GM03348 (cell line): ENCODE measurements at regions not wholly inside any gene's neighbourhood (a gene's known extent, or its start where the extent isn't known, plus 50 kb on each side); places are given as distances from the start of the nearest gene placed in this dataset.
"Not testable (repeated sequence)": the region's sequence is repeated elsewhere in the genome, so short reads cannot be mapped to it uniquely, and the experiment has no call there.

Experiments
- DNase-seq: peaks from one replicate; pipeline ENCODE4 v3.0.0; 2012; ENCODE audit warnings: low spot score

- no peak for DNase-seq
These were observed 326.8 kb downstream of the TBL1XR1 start for GRCh38 chr3:176870451-176870850.

DNA sequence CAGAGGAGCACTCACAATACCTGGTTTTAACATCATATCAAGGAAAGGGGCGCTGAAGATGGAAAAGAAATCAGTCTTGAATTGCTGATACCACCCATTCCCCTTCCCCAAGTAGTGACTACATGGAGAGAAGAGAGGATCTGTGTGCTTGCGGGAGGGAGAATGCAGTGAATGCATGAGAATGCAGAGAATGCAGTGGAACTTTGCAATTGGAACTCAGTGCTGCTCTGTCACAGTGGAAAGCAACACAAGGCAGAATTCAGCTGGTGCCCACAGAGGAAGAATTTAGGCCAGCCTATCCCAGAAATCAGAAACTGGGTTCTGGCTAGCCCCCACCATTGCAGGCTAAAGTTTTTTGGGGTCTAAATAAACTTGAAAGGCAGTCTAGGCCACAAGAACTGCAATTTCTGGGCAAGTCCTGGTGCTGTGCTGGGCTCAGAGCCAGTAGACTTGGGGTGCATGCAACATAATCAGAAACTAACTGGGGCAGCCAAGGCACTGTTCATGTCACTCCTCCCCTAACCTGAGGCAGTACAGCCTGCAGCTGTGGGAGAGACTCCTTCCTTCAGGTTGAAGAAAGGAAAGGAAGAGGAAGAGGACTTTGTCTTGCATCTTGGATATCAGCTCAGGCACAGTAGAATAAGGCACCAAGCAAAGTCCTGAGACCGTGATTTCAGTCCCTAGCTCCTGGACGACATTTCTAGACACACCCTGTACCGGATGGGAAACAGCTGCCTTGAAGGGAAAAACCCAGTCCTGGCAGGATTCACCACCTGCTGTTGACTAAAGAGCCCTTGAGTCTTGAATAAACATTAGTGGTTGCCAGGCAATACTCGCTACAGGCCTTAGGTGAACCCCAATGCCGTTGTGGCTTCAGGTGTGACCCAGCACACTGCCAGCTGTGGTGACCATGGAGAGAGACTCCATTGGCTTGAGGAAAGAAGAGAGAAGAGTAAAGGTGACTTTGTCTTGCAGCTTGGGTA, 329.3 kb downstream of the TBL1XR1 start:
- DNase-seq: no peak

DNA sequence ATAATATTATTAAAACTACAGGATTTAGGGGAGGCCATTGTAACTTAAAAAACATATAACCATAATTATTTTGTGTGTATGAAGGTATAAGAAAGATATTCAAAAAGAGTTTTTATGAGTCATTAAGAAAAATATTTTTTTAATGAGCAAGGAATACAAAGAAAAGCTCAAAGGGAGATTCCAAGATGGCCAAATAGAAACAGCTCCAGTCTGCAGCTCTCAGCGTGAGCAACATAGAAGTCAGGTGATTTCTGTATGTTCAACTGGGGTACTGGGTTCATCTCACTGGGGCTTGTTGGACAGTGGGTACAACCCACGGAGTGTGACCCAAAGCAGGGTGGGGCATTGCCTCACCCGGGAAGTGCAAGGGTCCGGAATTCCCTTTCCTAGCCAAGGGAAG, 336.1 kb downstream of the TBL1XR1 start:
- DNase-seq: no peak

- no peak for DNase-seq
These were observed 340.6 kb downstream of the TBL1XR1 start for GRCh38 chr3:176856721-176857120.

DNA sequence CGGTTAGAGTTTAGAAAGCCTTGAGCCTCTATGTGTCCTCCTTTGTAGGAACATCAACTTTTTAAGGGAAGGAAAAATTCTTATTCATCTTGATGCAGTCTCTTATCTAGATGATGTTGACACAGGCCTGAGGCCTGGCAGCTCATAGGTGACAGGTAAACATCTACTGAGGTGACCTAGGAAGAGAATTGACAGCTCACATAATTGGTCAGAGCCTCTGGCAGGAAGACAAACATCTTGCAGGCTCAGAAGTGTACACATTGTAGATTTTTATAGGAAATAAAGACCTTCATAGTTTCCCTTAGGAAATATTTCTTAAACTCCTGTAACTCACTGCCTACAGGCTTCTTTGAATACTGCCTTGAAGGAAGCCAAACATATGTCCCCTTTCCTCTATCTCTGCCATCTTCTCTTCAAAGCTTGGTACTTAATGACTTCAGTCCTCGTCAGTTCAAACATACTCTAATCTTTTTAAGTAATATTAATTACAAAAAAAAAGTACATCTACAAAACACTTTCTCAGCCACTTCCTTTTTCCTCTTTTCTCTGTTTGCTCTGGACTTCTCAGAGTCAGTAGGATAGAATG, 341.3 kb downstream of the TBL1XR1 start:
- no peak for DNase-seq

GRCh38 chr3:176855213-176855612, 342.1 kb downstream of the TBL1XR1 start:
- DNase-seq: no peak

- DNase-seq: no peak
These were observed 346.8 kb downstream of the TBL1XR1 start for GRCh38 chr3:176850498-176850897.

GRCh38 chr3:176848431-176849214, 348.7 kb downstream of the TBL1XR1 start:
- DNase-seq: peak; percentile 21

DNA sequence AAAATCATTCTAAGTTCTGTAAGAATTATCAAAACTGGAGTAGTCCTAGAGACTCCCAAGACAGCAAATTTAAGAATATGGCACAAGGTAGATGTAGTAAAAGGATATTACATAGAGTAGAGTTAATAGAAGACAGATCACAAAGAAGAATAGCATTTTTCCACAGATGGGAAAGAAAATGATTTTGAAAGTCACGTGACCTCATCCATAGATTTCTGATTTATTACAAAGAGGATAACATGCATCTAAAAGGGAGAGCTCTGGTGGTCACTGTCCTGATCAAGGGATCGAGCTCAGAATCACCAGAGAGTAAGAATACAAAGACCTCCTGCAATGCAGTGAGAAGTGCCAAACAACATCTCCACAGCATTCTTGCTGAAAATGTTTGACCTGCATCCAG, 354.4 kb downstream of the TBL1XR1 start:
- DNase-seq: no peak

DNA sequence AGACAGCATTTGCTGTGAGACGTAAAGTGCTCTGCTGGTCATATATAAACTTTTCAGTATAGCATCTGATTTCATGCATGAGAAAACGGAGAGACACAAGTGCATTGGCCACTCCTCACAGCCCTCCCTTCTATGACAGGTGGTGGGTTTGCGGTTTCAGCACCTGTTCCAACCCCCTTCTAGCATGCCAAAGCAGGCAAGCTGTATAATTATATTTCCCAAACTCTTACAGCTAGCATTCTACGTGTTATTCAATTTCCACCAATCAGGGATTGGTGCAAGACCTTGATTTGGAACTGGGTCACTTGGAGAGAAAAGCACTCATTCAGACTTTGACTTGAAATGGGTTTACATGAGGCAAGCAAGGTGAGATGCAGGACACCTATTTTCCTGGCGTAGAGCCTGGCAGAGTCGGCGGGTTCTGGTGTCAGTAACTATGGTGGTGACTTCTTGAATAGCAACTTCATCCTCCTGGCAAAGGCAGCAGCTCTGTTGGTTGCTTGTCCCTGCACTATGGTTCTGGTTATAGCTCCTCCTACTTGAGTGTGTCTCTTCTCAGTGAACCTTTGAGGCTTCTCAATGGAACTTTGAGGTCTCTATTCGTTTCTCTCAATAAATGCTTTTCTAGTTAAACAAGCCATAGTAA, 356.5 kb downstream of the TBL1XR1 start:
- no peak for DNase-seq

- DNase-seq: no peak
These were observed 357.4 kb downstream of the TBL1XR1 start for GRCh38 chr3:176839901-176840300.

DNA sequence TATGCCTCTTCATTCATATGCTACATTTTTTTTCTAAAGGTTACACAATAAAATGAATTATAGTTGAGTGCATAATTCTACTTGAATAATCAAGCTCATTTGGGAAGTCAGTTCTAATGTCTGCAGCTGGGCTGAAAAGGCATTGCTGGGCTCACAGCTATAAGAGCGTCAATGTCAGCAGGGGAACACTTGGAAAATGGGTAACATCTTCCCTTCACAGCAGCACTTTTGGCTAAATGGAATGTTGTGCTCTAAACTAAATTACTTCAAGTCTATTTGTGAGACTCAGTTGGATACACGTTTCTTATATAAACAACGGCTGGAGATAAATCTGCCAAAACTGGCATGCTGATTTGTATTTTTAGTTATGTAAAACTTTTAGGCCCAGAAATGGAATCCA, 357.8 kb downstream of the TBL1XR1 start:
- DNase-seq: no peak

GRCh38 chr3:176827244-176827643, 370.0 kb downstream of the TBL1XR1 start:
- DNase-seq: not testable (repeated sequence)

DNA sequence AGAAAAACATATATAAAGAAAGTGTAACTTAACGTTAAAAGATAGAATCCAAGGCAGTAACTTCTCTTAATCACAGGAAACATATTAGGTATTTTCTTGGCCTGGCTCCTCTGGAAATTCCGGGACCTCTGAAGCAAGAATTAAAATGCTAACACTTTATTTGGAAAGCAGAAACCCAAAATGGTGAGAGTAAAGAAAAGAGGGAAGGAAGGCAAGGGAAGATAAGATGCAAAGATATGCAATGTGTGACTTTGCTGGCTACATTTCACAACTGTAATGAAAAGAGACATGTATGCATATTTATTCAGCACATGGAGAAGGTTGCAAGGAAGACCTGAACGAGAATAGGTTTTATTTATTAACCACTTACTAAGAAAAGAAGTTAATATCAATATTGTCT, 372.5 kb downstream of the TBL1XR1 start:
- DNase-seq: no peak

- no peak for DNase-seq
These were observed 376.5 kb downstream of the TBL1XR1 start for GRCh38 chr3:176820764-176821163.

- no peak for DNase-seq
These were observed 380.3 kb downstream of the TBL1XR1 start for GRCh38 chr3:176816937-176817336.

- peak; percentile 80 for DNase-seq
These were observed 383.0 kb downstream of the TBL1XR1 start for GRCh38 chr3:176814285-176814684.

DNA sequence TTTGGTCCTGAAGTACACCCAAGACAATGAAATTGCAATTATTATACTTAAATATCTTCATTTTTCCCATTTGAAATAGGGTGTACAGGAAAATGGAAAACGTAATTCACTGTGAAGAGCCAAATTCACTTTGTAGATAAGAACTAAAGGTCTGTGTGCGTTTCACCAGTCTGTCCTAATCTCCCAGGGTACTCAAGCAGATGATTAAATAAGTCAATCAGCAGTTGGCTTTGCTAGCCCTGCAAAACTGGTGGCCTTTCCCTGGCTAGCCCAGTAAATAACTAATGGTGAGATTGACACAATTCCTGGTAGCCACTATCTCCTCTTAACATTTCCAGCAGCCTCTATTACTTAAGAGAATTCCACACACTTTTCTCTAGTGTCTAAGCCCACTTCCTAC, 389.3 kb downstream of the TBL1XR1 start:
- no peak for DNase-seq

DNA sequence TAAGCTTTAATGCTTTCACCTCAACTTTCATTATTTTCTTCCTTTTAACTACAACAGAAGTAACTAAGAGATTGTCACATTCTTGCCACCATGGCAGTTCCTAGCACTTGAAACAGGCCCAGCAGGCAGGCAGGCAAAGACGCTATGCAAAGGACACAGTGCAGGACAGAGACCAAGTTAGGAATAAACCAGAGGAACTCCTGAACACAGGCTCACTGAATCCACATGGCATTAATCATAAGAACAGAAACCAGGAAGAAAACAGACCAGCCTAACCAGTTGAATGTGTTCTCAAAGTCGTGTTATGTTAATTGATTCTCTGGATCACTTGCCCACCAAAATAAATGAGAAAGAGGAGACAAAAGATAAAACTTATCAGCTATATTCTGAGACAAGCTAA, 397.6 kb downstream of the TBL1XR1 start:
- DNase-seq: no peak

- DNase-seq: no peak
These were observed 398.6 kb downstream of the TBL1XR1 start for GRCh38 chr3:176798680-176799079.

GRCh38 chr3:176796371-176796770, 400.9 kb downstream of the TBL1XR1 start:
- peak; percentile 18 for DNase-seq

- DNase-seq: no peak
These were observed 401.4 kb downstream of the TBL1XR1 start for GRCh38 chr3:176795891-176796290.
